ENCODE measurements at regions not wholly inside any gene's neighbourhood (a gene's known extent, or its start where the extent isn't known, plus 50 kb on each side); places are given as distances from the start of the nearest gene placed in this dataset.

DNA sequence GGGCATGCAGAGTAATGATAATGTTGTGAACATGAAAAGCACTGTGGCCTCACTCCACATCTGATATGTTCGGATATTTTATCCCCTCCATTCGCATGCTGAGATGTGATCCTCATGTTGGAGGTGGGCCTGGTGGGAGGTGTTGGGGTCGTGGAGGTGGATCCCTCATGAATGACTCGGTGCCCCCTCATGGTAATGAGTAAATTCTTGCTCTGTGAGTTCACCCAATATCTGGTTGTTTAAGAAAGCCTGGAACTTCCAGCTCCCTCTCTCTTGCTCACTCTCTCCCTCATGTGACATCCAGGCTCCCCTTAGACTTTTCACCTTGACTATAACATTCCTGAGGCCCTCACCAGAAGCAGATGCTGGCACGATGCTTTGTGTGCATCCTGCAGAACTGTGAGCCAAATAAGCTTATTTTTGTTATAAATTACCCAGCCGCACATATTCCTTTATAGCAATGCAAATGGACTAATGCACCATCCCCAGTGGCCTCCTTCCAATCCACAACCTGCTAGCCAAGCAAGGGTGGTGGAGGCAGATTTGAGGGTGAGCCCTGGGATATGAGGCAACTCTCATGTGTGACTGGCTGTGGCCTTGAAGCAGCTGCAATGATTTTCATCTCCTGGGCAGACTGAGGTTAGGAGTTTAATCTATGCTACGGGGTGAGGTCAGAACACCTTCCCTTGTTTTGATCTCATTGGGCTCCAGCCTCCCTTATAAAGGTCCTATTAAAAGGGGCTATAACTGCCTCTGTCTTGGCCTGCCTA lies 276.5 kb downstream of the ETS1 start:
- intact Hi-C loops (cut with DNase I), result no loop called here
- ATAC-seq (no peak), DNase-seq (no peak)
- H3K4me1 ChIP-seq, result no peaks in the 10 kb centered on the region
- H3K4me3 ChIP-seq, result no peak overlapping the region
- H3K36me3 ChIP-seq, result no peaks in the 10 kb centered on the region
- TF ChIP-seq, protein P1, sequence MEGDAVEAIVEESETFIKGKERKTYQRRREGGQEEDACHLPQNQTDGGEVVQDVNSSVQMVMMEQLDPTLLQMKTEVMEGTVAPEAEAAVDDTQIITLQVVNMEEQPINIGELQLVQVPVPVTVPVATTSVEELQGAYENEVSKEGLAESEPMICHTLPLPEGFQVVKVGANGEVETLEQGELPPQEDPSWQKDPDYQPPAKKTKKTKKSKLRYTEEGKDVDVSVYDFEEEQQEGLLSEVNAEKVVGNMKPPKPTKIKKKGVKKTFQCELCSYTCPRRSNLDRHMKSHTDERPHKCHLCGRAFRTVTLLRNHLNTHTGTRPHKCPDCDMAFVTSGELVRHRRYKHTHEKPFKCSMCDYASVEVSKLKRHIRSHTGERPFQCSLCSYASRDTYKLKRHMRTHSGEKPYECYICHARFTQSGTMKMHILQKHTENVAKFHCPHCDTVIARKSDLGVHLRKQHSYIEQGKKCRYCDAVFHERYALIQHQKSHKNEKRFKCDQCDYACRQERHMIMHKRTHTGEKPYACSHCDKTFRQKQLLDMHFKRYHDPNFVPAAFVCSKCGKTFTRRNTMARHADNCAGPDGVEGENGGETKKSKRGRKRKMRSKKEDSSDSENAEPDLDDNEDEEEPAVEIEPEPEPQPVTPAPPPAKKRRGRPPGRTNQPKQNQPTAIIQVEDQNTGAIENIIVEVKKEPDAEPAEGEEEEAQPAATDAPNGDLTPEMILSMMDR (IDR thresholded peaks at IDR 0.05), result no peak
- no peaks in the 10 kb centered on the region for H3K27me3 ChIP-seq
- H3K27ac ChIP-seq, result no peak overlapping the region
- H3K9me3 ChIP-seq, result no peaks in the 10 kb centered on the region

DNA sequence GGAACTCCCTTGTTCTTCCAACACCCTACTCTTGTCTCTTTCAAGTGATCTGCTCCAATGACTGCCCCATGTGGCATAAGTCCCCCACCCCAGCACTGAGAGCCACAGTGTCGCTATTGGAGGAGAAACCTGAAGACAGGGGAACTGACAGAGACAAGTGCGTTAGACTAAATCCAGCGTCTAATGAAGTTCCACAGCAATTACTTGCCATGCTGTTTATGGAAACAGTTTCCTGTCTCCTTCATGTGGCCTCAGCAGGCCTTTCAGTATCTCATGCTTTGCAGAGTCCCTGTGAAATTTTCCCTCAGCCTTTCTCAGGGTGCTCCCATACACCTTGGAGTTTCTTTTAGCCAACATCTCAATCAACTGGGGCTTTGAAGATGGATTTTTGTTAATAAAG lies 277.4 kb downstream of the ETS1 start:
- TF ChIP-seq, protein P1 (IDR thresholded peaks at IDR 0.05), result no peak
- no peak for ATAC-seq
- Histone ChIP-seq H3K9me3 (no peaks in the 10 kb centered on the region), H3K4me1 (no peaks in the 10 kb centered on the region), H3K4me3 (no peak overlapping the region), H3K27me3 (no peaks in the 10 kb centered on the region), H3K27ac (no peak overlapping the region), H3K36me3 (no peaks in the 10 kb centered on the region)
- no peak for DNase-seq
- intact Hi-C loops (cut with DNase I), result no loop called here

DNA sequence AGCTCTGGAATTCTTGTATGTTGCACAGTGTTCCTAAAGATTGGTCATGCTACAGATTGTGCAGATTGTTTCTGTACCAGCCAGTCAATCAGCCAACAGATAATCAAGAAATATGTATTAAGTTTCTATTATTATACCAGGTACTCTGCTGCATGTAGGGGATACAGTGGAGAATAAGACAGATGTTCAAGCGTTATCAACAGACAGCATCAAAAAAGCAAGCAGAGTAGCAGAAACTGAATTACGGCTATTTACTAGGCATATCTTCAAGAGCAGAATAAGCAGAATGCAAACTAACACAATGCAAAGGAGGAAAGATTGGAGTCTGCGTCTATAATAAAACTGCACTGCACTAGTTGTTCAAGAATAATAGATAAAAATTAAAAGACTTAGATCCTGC lies 278.6 kb downstream of the ETS1 start:
- TF ChIP-seq, protein P1 (IDR thresholded peaks at IDR 0.05), result no peak
- Histone ChIP-seq H3K4me3 (no peak overlapping the region), H3K9me3 (no peaks in the 10 kb centered on the region), H3K36me3 (no peaks in the 10 kb centered on the region), H3K27me3 (no peaks in the 10 kb centered on the region), H3K27ac (no peak overlapping the region), H3K4me1 (no peaks in the 10 kb centered on the region)
- ATAC-seq (no peak), DNase-seq (no peak)
- intact Hi-C loops (cut with DNase I), result no loop called here

DNA sequence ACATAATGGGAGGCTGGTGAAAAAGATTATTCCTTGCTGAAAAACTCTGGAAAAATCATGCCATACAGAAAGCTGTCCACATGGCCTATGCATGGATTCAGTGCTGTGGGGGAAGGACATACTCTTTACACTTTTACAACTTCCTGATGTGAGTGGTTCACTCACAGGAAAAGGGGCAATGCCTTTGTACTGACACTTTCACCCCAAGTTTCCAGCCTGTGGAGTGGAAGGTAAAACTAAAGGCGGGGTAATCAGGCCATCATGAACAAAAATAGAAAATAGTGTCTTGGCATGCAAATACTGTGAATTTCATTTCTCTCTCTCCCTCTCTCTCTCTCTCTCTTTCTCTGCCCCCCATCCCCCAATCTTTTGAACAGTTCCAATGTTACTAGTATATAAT lies 281.8 kb downstream of the ETS1 start:
- Histone ChIP-seq H3K4me3 (no peak overlapping the region), H3K27ac (no peak overlapping the region), H3K36me3 (no peaks in the 10 kb centered on the region), H3K9me3 (no peaks in the 10 kb centered on the region), H3K27me3 (no peaks in the 10 kb centered on the region), H3K4me1 (no peaks in the 10 kb centered on the region)
- DNase-seq (no peak), ATAC-seq (no peak)
- TF ChIP-seq, protein P1 (IDR thresholded peaks at IDR 0.05), result no peak
- intact Hi-C loops (cut with DNase I), result no loop called here

DNA sequence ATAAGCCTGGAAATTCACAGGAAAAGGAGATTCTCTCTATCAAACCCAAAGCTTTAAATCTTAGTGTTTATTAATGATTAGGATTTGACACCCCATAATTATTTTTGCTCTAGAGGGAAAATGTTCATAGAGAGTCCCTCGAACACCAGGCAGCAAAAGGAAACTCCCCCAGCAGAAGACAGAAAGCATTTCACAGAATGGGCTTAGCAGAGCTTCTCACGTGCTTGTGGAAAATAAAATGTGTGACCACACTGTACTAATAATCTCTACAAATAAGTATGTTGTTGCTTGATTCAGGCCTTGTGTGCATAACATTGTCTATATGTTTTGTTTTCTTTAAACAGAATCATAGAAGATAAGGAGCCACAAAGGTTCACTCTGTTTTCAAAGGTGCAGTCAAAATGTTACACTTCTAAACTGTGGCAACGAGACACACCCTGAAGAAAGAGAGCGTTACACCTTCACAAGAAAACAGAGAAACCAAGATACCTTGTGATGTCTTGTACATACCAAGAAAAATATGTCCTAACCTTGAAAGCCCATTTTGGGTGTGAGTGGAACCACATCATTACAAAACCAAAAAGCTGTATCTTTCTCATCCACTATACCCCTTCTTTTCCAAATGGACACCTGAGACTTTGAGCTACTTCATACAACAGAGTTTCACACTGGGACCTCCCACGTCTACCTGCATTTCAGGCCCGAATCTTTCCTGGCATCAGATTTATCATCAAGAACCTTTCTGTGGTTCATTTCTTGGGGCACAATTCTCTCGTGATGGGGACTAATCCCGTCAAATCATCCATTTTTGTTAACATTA lies 282.5 kb downstream of the ETS1 start:
- Histone ChIP-seq H3K36me3 (no peaks in the 10 kb centered on the region), H3K9me3 (no peaks in the 10 kb centered on the region), H3K27me3 (no peaks in the 10 kb centered on the region), H3K4me1 (no peaks in the 10 kb centered on the region), H3K27ac (no peak overlapping the region), H3K4me3 (no peak overlapping the region)
- DNase-seq, result no peak
- ATAC-seq, result peak; percentile 33
- intact Hi-C loops (cut with DNase I), result no loop called here
- TF ChIP-seq, protein P1 (IDR thresholded peaks at IDR 0.05), result no peak
